HFFc6 (cell line): ENCODE measurements at regions not wholly inside any gene's neighbourhood (a gene's known extent, or its start where the extent isn't known, plus 50 kb on each side); places are given as distances from the start of the nearest gene placed in this dataset.
"Not testable (repeated sequence)": the region's sequence is repeated elsewhere in the genome, so short reads cannot be mapped to it uniquely, and the experiment has no call there.

Source experiments
- DNase-seq: peaks from one replicate; pipeline ENCODE4 v3.0.0-alpha.2; 2018
- H3K27ac Mint-ChIP-seq: 2 replicates; pipeline ENCODE4 v1.8.0; 2020; ENCODE audit warnings: mild to moderate bottlenecking, mixed read lengths
- H3K27me3 Mint-ChIP-seq: 2 replicates; pipeline ENCODE4 v1.8.0; 2021; ENCODE audit warnings: mild to moderate bottlenecking, moderate library complexity, mixed read lengths; ENCODE audit not compliant: insufficient read depth
- H3K36me3 Mint-ChIP-seq: 2 replicates; pipeline ENCODE4 v1.8.0; 2021; ENCODE audit warnings: low read depth, mixed read lengths
- H3K4me1 Mint-ChIP-seq: 2 replicates; pipeline ENCODE4 v1.8.0; 2020; ENCODE audit warnings: low read depth, mixed read lengths
- H3K4me3 Mint-ChIP-seq: 2 replicates; pipeline ENCODE4 v1.8.0; 2020; ENCODE audit warnings: mild to moderate bottlenecking, moderate library complexity, mixed read lengths
- H3K9me3 Mint-ChIP-seq: 2 replicates; pipeline ENCODE4 v1.8.0; 2020; ENCODE audit warnings: mild to moderate bottlenecking, mixed read lengths
- TF ChIP-seq, protein P1 (sequence below): fragments of 200-600 bp; sonication (generic); IDR thresholded peaks from 2 replicates; pipeline ENCODE4 v1.5.0; 2021; ENCODE audit warnings: antibody characterized with exemption, mild to moderate bottlenecking

DNA sequence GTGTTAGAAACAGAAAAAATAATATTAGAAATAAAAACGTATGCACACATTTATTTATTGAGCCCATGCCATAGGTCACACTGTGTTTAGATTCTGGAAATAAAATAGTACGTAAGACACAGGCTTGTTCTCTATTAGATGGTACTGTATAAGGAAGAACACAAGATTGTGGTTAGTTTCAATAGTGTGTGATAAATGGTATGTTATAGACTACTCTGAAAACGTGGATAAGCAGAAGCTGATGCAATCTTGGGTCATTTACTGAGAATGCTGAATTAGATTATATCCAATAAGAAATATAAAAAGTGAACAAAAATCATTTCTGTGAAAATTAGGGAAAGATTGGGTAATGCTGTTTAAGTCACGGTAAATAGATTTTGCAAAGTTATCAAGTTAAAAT lies 1456.4 kb upstream of the ACO1 start:
- H3K9me3 Mint-ChIP-seq, result peaks cover 4% of the 10 kb centered on the region; the same call in 1 of the 2 replicates
- TF ChIP-seq, protein P1, sequence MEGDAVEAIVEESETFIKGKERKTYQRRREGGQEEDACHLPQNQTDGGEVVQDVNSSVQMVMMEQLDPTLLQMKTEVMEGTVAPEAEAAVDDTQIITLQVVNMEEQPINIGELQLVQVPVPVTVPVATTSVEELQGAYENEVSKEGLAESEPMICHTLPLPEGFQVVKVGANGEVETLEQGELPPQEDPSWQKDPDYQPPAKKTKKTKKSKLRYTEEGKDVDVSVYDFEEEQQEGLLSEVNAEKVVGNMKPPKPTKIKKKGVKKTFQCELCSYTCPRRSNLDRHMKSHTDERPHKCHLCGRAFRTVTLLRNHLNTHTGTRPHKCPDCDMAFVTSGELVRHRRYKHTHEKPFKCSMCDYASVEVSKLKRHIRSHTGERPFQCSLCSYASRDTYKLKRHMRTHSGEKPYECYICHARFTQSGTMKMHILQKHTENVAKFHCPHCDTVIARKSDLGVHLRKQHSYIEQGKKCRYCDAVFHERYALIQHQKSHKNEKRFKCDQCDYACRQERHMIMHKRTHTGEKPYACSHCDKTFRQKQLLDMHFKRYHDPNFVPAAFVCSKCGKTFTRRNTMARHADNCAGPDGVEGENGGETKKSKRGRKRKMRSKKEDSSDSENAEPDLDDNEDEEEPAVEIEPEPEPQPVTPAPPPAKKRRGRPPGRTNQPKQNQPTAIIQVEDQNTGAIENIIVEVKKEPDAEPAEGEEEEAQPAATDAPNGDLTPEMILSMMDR, result no peak
- no peaks in the 10 kb centered on the region for H3K27me3 Mint-ChIP-seq
- H3K27ac Mint-ChIP-seq, result no peak overlapping the region
- no peak overlapping the region for H3K4me3 Mint-ChIP-seq
- H3K36me3 Mint-ChIP-seq, result no peaks in the 10 kb centered on the region
- DNase-seq, result no peak
- no peaks in the 10 kb centered on the region for H3K4me1 Mint-ChIP-seq

DNA sequence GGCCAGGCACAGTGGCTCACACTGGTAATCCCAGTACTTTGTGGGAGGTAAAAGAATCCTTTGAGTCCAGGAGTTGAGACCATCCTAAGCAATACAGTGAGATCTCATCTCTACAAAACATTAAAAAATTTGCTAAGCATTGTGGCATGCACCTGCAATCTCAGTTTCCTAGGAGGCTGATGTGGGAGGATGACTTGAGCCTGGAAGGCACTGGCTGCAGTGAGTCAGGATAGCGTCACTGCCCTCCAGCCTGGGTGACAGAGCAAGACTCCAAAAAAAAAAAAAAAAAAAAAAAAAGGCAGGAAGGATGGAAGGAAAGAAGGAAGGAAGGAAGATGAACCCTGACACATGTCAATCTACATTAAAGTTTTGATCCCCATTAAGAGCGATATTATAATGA lies 1452.2 kb upstream of the ACO1 start:
- Mint-ChIP-seq H3K9me3 (peaks cover 16% of the 10 kb centered on the region), H3K27ac (no peak overlapping the region), H3K27me3 (no peaks in the 10 kb centered on the region), H3K36me3 (no peaks in the 10 kb centered on the region), H3K4me3 (no peak overlapping the region), H3K4me1 (no peaks in the 10 kb centered on the region)
- no peak for DNase-seq
- TF ChIP-seq, protein P1, result no peak

DNA sequence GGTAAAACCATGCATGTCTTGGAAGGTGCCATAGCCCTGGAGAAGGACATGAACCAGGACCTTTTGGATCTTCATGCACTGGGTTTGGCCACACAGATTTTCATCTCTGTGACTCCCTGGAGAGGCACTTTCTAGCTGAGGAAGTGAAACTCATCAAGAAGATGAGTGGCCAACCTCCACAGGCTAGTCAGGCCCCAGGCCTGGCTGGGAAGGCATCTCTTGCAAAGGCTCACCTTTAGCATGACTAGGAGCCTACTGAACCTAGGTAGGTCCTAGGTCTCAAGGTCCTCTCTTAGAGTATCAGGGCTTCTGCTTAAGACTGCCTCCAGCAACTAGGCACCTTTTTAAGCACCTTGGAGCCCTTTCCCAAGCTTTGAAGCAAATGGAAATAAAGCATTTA lies 1448.7 kb upstream of the ACO1 start:
- no peak for DNase-seq
- peaks cover 16% of the 10 kb centered on the region for H3K9me3 Mint-ChIP-seq
- no peak overlapping the region for H3K27ac Mint-ChIP-seq
- no peaks in the 10 kb centered on the region for H3K4me1 Mint-ChIP-seq
- TF ChIP-seq, protein P1, result no peak
- H3K4me3 Mint-ChIP-seq, result no peak overlapping the region
- H3K27me3 Mint-ChIP-seq, result no peaks in the 10 kb centered on the region
- H3K36me3 Mint-ChIP-seq, result no peaks in the 10 kb centered on the region

DNA sequence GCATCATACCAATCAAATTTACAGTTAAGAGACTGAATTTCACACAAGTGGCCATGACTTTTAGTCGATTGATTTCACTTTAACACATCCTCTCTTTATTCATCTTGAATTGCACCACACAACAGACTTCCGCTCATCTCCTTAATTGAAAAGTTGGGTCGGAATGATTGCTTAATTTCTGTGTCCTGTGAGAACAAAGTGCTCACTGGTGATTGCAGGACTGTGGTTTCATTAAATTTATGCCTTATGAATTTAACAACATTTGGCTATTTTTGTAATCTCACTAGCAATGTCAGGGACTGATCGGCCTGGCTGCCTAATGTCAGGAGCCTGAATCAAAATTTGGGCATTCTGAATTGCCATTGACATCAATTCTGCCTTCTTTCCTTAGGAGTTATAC lies 1447.3 kb upstream of the ACO1 start:
- no peak overlapping the region for H3K4me3 Mint-ChIP-seq
- no peaks in the 10 kb centered on the region for H3K4me1 Mint-ChIP-seq
- TF ChIP-seq, protein P1, result no peak
- H3K27me3 Mint-ChIP-seq, result no peaks in the 10 kb centered on the region
- no peak for DNase-seq
- no peak overlapping the region for H3K27ac Mint-ChIP-seq
- peaks cover 16% of the 10 kb centered on the region for H3K9me3 Mint-ChIP-seq
- H3K36me3 Mint-ChIP-seq, result no peaks in the 10 kb centered on the region

DNA sequence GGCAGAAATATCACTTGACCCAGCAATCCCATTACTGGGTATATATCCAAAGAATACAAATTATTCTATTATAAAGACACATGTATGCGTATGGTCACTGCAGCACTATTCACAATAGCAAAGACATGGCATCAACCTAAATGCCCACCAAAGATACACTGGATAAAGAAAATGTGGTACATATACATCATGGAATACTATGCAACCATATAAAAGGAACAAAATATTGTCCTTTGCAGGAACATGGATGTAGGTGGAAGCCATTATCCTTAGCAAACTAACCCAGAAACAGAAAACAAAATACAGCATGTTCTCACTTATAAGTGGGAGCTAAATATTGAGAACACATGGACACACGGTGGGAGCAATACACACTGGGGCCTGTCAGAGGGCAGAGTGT lies 1441.6 kb upstream of the ACO1 start:
- not testable (repeated sequence) for H3K27ac Mint-ChIP-seq, H3K4me3 Mint-ChIP-seq, H3K27me3 Mint-ChIP-seq, H3K36me3 Mint-ChIP-seq, DNase-seq, H3K4me1 Mint-ChIP-seq
- H3K9me3 Mint-ChIP-seq, result peaks cover 14% of the 10 kb centered on the region

DNA sequence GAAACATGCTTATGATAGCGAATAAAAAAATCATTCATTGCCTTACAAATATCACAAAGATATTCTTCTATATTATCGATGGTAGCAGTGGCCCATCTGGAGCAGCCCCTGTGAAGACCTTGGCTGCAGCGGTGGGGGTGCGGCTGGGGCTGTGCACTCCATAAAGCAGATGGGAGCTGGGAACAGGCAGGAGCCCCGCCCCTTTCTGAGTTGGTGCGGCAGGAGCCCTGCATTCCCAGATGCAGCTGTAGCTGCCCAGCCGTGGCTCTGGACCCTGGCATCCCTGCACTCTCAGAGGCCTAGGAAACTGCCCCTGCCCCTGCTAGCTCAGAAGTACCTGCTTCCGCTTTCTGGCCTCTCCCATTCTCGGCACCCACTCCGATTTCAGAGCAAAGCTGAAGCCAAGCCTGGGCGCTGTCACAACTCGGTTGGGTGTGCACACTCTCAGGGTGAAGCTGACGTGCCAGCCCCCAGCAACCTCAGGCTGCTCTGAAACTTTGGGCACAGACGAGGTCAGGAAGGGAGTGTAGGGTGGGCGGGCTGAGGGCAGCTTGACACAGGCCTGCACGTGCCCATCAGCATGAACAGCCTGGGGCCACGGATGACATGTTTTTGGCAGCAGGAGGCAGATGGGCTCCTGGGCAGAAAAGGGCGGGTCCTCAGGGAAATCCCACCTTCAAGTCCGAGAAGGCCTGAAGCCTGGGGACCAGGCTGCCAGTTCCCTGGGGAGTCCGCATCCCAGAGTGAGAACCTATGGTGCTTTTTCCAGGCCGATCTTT lies 1440.8 kb upstream of the ACO1 start:
- DNase-seq, result no peak
- no peaks in the 10 kb centered on the region for H3K4me1 Mint-ChIP-seq
- H3K36me3 Mint-ChIP-seq, result peaks cover 4% of the 10 kb centered on the region; the same call in 1 of the 2 replicates
- no peak overlapping the region for H3K4me3 Mint-ChIP-seq
- H3K27ac Mint-ChIP-seq, result no peak overlapping the region
- no peaks in the 10 kb centered on the region; the same call in 1 of the 2 replicates for H3K27me3 Mint-ChIP-seq
- H3K9me3 Mint-ChIP-seq, result peaks cover 16% of the 10 kb centered on the region
- TF ChIP-seq, protein P1, result no peak
